Bone marrow (tissue), 2 donors: ENCODE measurements at regions not wholly inside any gene's neighbourhood (a gene's known extent, or its start where the extent isn't known, plus 50 kb on each side); places are given as distances from the start of the nearest gene placed in this dataset.
"Not testable (repeated sequence)": the region's sequence is repeated elsewhere in the genome, so short reads cannot be mapped to it uniquely, and the experiment has no call there.

Source experiments
- DNase-seq, 2 donors: peaks; one replicate each; lab custom pipeline; 2025; lab: John Stamatoyannopoulos, UW

DNA sequence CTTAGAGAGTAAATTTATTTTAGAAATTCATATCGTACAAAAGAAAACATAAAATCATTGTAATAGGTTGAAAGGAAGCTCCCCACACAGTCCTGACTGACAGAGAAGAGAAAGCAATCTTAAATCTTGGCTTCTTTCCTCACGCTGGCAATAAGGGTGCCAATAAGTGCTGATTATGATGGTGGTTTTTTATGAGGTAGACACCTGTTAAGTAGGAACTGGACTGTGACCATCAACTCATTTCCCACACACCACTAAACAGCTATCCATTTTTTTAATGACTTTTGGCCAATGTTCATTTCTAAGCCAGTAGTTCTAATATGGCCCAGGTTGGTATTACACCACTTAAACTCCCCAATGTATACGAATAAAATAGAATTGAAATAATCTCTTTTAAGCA is 893.5 kb upstream of the NUDT12 start:
- DNase-seq = no peak

- DNase-seq = no peak
These were observed 890.0 kb upstream of the NUDT12 start for GRCh38 chr5:104452550-104452949.

DNA sequence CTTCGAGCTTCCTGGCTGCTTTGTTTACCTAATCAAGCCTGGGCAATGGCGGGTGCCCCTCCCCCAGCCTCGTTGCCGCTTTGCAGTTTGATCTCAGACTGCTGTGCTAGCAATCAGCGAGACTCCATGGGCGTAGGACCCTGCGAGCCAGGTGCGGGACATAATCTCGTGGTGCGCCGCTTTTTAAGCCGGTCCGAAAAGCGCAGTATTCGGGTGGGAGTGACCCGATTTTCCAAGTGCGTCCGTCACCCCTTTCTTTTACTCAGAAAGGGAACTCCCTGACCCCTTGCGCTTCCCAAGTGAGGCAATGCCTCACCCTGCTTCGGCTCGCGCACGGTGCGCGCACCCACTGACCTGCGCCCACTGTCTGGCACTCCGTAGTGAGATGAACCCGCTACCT is 889.3 kb upstream of the NUDT12 start:
- not testable (repeated sequence) for DNase-seq

DNA sequence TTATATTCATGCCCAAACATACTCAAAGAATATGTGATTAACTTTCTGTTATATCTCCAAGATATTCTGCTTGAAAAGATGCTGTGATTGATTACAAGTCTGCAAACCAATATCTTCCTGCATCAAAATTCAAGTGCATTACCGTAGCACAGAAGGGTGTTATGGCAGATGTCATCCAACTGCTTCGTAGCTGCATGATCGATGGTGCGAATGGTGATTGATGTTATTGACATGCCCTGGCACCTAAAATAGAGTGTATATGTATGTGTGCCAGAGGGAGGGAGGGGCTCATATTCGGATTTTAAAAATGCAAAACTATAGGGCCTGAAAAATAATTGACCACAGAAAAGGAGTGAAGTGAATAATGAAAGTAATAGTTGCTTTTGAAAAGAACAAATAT is 882.1 kb upstream of the NUDT12 start:
- DNase-seq = no peak

DNA sequence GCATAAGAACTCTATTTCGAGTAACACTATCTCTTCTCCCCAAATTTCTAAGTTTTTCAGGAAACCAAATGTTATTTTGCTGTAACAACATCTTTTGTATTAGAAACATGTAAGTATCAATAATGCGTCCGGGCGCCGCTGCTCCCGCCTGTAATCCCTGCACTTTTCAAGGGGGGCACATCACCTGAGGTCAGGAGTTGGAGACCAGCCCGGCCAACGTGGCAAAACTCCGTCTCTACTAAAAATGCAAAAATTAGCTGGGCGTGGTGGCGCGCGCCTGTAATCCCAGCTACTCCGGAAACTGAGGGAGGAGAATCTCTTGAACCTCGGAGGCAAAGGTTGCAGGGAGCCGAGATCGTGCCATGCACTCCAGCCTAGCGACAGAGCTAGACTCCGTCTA is 881.1 kb upstream of the NUDT12 start:
- DNase-seq = no peak

- DNase-seq = no peak
These were observed 869.4 kb upstream of the NUDT12 start for GRCh38 chr5:104431981-104432380.

GRCh38 chr5:104431002-104431620 is 868.5 kb upstream of the NUDT12 start:
- no peak for DNase-seq

GRCh38 chr5:104429911-104430310 is 867.3 kb upstream of the NUDT12 start:
- no peak for DNase-seq

GRCh38 chr5:104421431-104421830 is 858.8 kb upstream of the NUDT12 start:
- DNase-seq = no peak

GRCh38 chr5:104418056-104418455 is 855.5 kb upstream of the NUDT12 start:
- no peak for DNase-seq

GRCh38 chr5:104412649-104413240 is 850.2 kb upstream of the NUDT12 start:
- no peak for DNase-seq

- no peak for DNase-seq
These were observed 838.4 kb upstream of the NUDT12 start for GRCh38 chr5:104400941-104401340.

GRCh38 chr5:104385906-104386305 is 823.3 kb upstream of the NUDT12 start:
- DNase-seq = no peak

DNA sequence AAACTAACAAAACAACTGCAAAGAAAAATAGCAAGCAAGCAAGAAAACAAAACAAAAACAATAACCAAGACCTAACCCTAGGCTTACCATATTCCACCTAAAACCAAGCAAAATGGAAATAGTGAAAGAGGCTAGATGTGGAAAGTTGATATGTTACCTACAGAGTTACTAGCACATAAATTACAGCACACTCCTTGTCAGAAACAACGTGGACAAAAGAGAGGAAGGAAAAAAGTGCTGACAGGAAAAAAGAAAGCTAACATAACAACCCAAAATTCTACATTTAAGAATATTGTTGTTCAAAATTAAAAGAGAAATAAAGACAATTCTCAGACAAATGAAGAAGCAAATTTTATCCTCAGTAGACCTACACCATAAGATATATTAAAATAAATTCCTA is 812.8 kb upstream of the NUDT12 start:
- no peak for DNase-seq

- DNase-seq = no peak
These were observed 810.2 kb upstream of the NUDT12 start for GRCh38 chr5:104372796-104373195.

DNA sequence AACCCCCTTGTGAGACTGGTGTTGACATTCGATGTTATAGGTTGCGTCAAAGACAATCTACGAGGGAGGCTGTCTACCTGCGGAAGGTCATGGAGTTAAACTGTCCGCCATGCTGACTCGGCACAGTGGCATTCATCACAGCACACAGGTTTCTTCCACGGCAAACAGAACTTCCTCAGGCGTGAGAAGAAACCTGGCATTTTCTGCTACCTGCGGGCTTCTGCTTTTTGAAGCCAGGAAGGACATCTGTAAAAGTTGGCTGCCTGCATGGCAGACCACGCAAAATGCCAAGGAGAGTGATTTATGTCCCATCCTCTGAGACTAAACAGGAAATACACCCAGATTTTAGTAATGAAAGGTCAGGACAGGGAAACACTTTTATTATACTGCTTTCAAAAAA is 809.8 kb upstream of the NUDT12 start:
- DNase-seq = no peak

DNA sequence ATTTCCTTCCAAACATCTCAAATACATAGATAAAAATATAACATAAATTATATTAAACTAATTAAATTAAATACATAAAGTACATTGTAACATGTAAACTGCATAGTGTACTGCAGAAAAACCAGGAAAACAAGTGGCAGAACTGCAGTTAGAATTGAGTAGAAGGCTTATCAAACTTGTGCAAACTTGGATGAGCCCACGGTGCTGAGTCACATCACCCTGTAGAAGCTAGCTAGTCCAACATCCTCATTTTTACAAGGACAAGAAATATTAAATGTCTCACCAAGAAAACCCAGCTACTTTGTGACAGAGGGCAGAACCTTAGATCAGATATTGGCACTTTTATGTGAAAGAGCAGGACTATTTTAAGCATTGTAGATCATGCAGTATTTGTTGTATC is 807.9 kb upstream of the NUDT12 start:
- DNase-seq = no peak

DNA sequence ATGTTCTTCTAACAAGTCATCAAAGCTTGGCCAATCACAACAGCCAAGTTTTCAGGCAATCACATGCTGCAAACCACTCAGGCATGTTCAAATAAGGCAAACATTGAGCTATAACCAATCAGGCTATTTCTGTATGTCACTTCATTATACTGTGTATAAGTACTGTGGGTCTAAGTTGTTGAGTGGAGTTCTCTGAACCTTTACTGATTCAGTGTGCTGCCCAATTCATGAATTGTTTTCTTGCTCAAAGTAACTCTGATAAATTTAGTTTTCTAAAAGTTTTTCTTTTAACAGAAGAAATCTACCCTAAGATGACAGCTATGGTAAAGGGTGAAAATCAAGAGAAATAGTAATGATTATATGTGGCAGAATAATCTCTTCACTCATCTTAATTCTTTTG is 805.4 kb upstream of the NUDT12 start:
- no peak for DNase-seq

DNA sequence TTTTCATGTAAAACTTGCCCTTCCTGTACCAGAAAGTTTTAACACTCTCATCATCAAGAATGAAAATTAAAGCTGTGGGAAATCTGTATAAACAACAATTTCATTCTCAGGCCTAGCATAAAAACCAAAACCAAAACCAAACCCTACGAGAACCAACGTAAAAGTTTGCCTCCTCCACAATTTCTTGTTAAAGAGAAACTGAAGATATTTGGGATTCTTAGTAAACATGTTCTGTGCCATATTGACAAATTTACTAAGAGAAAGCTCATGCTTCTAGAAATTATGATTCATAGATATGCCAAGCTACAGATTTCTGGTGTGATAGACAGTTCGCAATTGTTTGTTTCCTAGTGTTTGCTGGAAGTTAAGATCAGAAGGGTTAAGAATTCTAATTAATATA is 801.0 kb upstream of the NUDT12 start:
- no peak for DNase-seq

- DNase-seq = no peak
These were observed 799.3 kb upstream of the NUDT12 start for GRCh38 chr5:104361932-104362331.

DNA sequence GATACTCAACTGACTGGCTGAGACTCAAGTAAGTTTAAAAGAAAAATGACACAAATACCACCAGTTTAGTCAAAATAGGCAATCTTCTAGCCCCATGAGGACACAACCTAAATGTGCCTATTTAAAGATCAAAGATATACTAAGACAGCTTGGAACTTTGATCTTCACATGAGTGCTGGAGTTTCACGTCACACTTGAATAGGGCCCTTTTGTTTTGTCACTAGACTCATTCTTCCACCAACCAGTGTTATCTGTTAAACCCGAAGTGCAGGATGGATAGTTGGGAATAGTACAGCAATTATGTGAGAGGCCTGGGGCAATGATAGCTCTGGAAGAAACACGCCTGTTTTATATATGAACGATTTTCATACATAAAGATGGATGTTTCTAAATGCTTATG is 792.8 kb upstream of the NUDT12 start:
- no peak for DNase-seq

DNA sequence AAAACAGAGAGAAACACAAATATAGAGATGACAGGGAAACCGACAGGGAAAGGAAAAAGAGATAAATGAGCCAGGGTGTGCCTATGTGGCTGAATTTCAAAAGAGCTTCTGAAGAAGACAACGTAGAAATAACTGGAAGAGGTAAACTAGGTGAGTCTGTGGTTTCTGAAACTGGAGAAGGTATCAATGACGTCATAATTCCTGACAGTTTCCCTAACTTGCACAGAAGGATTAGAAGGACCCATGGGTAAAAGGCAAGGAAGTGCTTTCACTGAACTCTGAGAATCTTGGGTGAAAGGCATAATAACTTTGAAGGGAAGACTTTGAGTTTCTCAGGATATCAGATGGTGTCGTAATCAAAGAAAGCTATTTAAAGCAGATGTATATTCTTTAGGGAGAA is 790.8 kb upstream of the NUDT12 start:
- no peak for DNase-seq

DNA sequence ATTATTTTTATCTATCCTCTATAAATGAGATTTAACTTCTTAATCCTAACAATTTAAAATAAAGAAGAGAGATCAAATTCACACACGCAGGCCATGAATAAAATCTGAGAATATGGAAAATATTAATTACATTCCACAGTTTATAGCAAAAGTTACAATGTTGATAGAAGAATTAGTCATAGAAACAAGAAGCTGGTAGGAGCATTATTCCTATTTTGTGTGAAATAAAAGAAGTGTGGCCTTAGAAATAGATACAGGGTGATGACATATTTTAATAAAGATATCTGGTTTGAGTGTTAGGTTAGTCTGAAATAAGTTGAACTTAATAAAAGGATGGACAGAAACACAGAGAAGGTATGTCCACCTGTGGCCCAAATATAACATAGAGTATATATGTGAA is 790.4 kb upstream of the NUDT12 start:
- DNase-seq = no peak

GRCh38 chr5:104347119-104347708 is 784.6 kb upstream of the NUDT12 start:
- DNase-seq = no peak
